ENCODE measurements at regions not wholly inside any gene's neighbourhood (a gene's known extent, or its start where the extent isn't known, plus 50 kb on each side); places are given as distances from the start of the nearest gene placed in this dataset.

DNA sequence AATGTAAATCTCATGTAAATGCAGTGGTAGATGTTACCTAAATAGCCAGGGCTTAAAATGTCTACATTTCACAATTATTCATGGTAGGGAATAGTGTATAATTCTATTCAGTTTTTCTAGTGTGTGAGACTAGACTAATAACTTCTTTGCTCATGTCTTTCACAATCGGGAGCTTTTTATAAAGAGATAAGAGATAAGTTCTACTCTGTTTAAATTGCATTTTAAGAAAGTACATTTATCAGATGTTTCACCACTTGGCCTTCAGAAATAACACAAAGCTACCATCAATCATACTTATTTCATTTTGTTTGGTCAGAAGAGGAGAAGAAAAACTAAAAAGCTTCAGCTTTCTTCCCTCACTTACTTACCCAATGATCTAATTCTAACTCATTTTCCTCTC, 725.5 kb upstream of the FLRT2 start:
- no peak for TF ChIP-seq POLR2A (IDR thresholded peaks at IDR 0.05; ENCODE audit: low read length)
- TF ChIP-seq GATA1 (IDR thresholded peaks at IDR 0.05; ENCODE audit: low read depth, low read length), result no peak

Data from erythroblast (primary cell).